H9 (cell line): ENCODE measurements at regions not wholly inside any gene's neighbourhood (a gene's known extent, or its start where the extent isn't known, plus 50 kb on each side); places are given as distances from the start of the nearest gene placed in this dataset.

Source experiments
- DNase-seq: peaks from one replicate; pipeline ENCODE4 v3.0.0-alpha.2; 2017
- H2AFZ ChIP-seq: one replicate; pipeline ENCODE4 v1.6.1; 2013; ENCODE audit warnings: mild to moderate bottlenecking, low read length, control low read depth, moderate library complexity
- H2AK5ac ChIP-seq: 2 replicates; pipeline ENCODE4 v1.6.1; 2013; ENCODE audit warnings: low read length, control low read depth, mixed read lengths; ENCODE audit not compliant: insufficient read length
- H2BK120ac ChIP-seq: one replicate; pipeline ENCODE4 v1.6.1; 2013; ENCODE audit warnings: low read depth, mild to moderate bottlenecking, low read length, control low read depth, inconsistent platforms; ENCODE audit not compliant: poor library complexity, severe bottlenecking
- H2BK12ac ChIP-seq: 2 replicates; pipeline ENCODE4 v1.6.1; 2013; ENCODE audit warnings: low read length, control low read depth, mixed read lengths, low read depth; ENCODE audit not compliant: insufficient read length
- H2BK15ac ChIP-seq: 2 replicates; pipeline ENCODE4 v1.6.1; 2013; ENCODE audit warnings: low read depth, low read length, control low read depth
- H2BK20ac ChIP-seq: one replicate; pipeline ENCODE4 v1.6.1; 2013; ENCODE audit warnings: low read depth, mild to moderate bottlenecking, low read length, control low read depth, inconsistent platforms; ENCODE audit not compliant: poor library complexity, severe bottlenecking
- H2BK5ac ChIP-seq: 2 replicates; pipeline ENCODE4 v1.6.1; 2013; ENCODE audit warnings: low read length, control low read depth, mixed read lengths; ENCODE audit not compliant: insufficient read length
- H3K14ac ChIP-seq: 2 replicates; pipeline ENCODE4 v1.6.1; 2013; ENCODE audit warnings: low read length, control low read depth; ENCODE audit not compliant: insufficient read depth
- H3K18ac ChIP-seq: 2 replicates; pipeline ENCODE4 v1.6.1; 2013; ENCODE audit warnings: low read depth, mild to moderate bottlenecking, mixed read lengths, low read length, control low read depth; ENCODE audit not compliant: insufficient read length
- H3K23ac ChIP-seq: 2 replicates; pipeline ENCODE4 v1.6.1; 2013; ENCODE audit warnings: low read length, control low read depth, mixed read lengths, low read depth; ENCODE audit not compliant: insufficient read length
- H3K23me2 ChIP-seq: 2 replicates; pipeline ENCODE4 v1.6.1; 2013; ENCODE audit warnings: low read depth, mild to moderate bottlenecking, mixed read lengths, low read length, control low read depth; ENCODE audit not compliant: insufficient read length, poor library complexity, severe bottlenecking
- H3K27ac ChIP-seq: 2 replicates; pipeline ENCODE4 v1.5.1; 2013; ENCODE audit warnings: low read length, control low read depth, mixed read lengths, low read depth; ENCODE audit not compliant: insufficient read length
- H3K27me3 ChIP-seq: 2 replicates; pipeline ENCODE4 v1.6.1; 2013; ENCODE audit warnings: low read length, control low read depth, inconsistent platforms; ENCODE audit not compliant: insufficient read depth
- H3K4ac ChIP-seq: 2 replicates; pipeline ENCODE4 v1.6.1; 2013; ENCODE audit warnings: low read depth, mild to moderate bottlenecking, control low read depth, inconsistent platforms, low read length, moderate library complexity
- H3K4me1 ChIP-seq: 2 replicates; pipeline ENCODE4 v1.6.1; 2013; ENCODE audit warnings: low read length, control low read depth, inconsistent platforms; ENCODE audit not compliant: insufficient read depth
- H3K4me2 ChIP-seq: 2 replicates; pipeline ENCODE4 v1.6.1; 2013; ENCODE audit warnings: low read length, control low read depth, mixed read lengths; ENCODE audit not compliant: insufficient read length, insufficient read depth
- H3K56ac ChIP-seq: 2 replicates; pipeline ENCODE4 v1.6.1; 2013; ENCODE audit warnings: low read depth, mild to moderate bottlenecking, mixed read lengths, low read length, control low read depth; ENCODE audit not compliant: insufficient read length
- H3K79me1 ChIP-seq: 2 replicates; pipeline ENCODE4 v1.6.1; 2013; ENCODE audit warnings: low read depth, mild to moderate bottlenecking, moderate library complexity, low read length, control low read depth, inconsistent platforms; ENCODE audit not compliant: insufficient read depth, poor library complexity, severe bottlenecking
- H3K79me2 ChIP-seq: 2 replicates; pipeline ENCODE4 v1.6.1; 2013; ENCODE audit warnings: low read length, control low read depth, inconsistent platforms; ENCODE audit not compliant: insufficient read depth
- H3K9ac ChIP-seq: 2 replicates; pipeline ENCODE4 v1.6.1; 2013; ENCODE audit warnings: low read length, control low read depth, mixed read lengths; ENCODE audit not compliant: insufficient read length; ENCODE audit errors: extremely low read depth
- H3K9me3 ChIP-seq: one replicate; pipeline ENCODE4 v1.6.1; 2013; ENCODE audit warnings: low read depth, low read length, inconsistent platforms; ENCODE audit not compliant: control insufficient read depth
- H3T11ph ChIP-seq: one replicate; pipeline ENCODE4 v1.6.1; 2013; ENCODE audit warnings: mild to moderate bottlenecking, low read length, control low read depth, inconsistent platforms
- H4K20me1 ChIP-seq: one replicate; pipeline ENCODE4 v1.6.1; 2013; ENCODE audit not compliant: control insufficient read depth, insufficient read length, insufficient read depth
- H4K5ac ChIP-seq: 2 replicates; pipeline ENCODE4 v1.6.1; 2013; ENCODE audit warnings: low read depth, mild to moderate bottlenecking, mixed read lengths, low read length, control low read depth; ENCODE audit not compliant: insufficient read length
- H4K8ac ChIP-seq: replicated peaks from 2 replicates; pipeline ENCODE4 v1.6.1; 2013; ENCODE audit warnings: low read length, control low read depth, mixed read lengths, low read depth; ENCODE audit not compliant: insufficient read length
- H4K91ac ChIP-seq: 2 replicates; pipeline ENCODE4 v1.6.1; 2013; ENCODE audit warnings: low read depth, mild to moderate bottlenecking, moderate library complexity, mixed read lengths, low read length, control low read depth; ENCODE audit not compliant: insufficient read length
- H3K27ac Mint-ChIP-seq, 3 experiments: 2 replicates in 2 of 3; 3 replicates in 1 of 3; pipeline ENCODE4 v1.8.0; 2020 to 2021; ENCODE audit warnings: mixed read lengths in 3 of 3, mild to moderate bottlenecking in 1 of 3, moderate library complexity in 1 of 3
- H3K27me3 Mint-ChIP-seq: 2 replicates; pipeline ENCODE4 v1.8.0; 2021; ENCODE audit warnings: low read depth, mild to moderate bottlenecking, moderate library complexity, mixed read lengths
- H3K36me3 Mint-ChIP-seq, 3 experiments: 2 replicates in 2 of 3; 3 replicates in 1 of 3; pipeline ENCODE4 v1.8.0; 2020 to 2021; ENCODE audit warnings: low read depth in 3 of 3, mixed read lengths in 3 of 3; ENCODE audit not compliant: insufficient read depth in 1 of 3
- H3K4me1 Mint-ChIP-seq, 2 experiments: 2 replicates each; pipeline ENCODE4 v1.8.0; 2020; ENCODE audit warnings: mixed read lengths in 2 of 2
- H3K4me3 Mint-ChIP-seq, 2 experiments: 2 replicates in 1 of 2; 3 replicates in 1 of 2; pipeline ENCODE4 v1.8.0; 2020 to 2021; ENCODE audit warnings: mild to moderate bottlenecking in 2 of 2, mixed read lengths in 2 of 2, moderate library complexity in 1 of 2
- H3K9me3 Mint-ChIP-seq, 2 experiments: 2 replicates in 1 of 2; 3 replicates in 1 of 2; pipeline ENCODE4 v1.8.0; 2020; ENCODE audit warnings: mild to moderate bottlenecking in 2 of 2, mixed read lengths in 2 of 2, moderate library complexity in 1 of 2
- WGBS: extraction: QIAGEN DNeasy Blood & Tissue Kit; methylation state at CpG from one replicate; pipeline ENCODE4 v1.1.7; 2013; ENCODE audit warnings: missing lambda C conversion rate, low lambda C conversion rate, mixed read lengths; ENCODE audit not compliant: insufficient read length; ENCODE audit errors: extremely low coverage; 5-methylcytosine and 5-hydroxymethylcytosine counted together
- TF ChIP-seq, protein P1 (sequence below): fragments of 200-600 bp; sonication (generic); conservative IDR thresholded peaks from 3 replicates; pipeline ENCODE4 v1.8.0; 2021; ENCODE audit warnings: antibody characterized with exemption, mild to moderate bottlenecking

DNA sequence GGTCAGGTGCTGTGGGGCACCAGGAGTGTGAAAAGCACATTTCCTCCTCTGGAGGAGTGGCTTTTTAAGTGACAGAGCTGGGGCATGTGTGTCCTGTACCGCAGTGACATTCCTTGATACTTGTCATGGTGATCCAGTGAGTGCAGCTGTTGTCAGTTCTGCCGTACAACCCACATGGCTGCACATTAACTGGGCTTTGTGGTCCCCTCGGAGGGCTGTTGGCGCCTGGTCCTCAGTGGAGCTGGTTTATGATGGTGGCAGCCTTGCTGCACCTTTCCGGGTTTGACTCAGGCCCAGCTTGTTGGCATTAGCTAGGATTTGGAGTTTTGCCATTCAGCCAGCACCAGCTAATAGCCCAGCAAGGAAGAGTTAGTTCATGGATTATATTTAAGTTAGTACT, 77.0 kb downstream of the SLC25A47 start:
- H3K27me3 Mint-ChIP-seq: no peaks in the 10 kb centered on the region
- WGBS: no CpG with 5 or more reads among the region's 5 CpGs
- H3K4me3 Mint-ChIP-seq: no peak overlapping the region

More for the DNA sequence above, 77.0 kb downstream of the SLC25A47 start:
- Histone ChIP-seq H3K18ac (no peak overlapping the region), H3K79me1 (no peaks in the 10 kb centered on the region), H2AK5ac (no peak overlapping the region), H2AFZ (no peak overlapping the region), H3K56ac (no peak overlapping the region), H3K79me2 (no peaks in the 10 kb centered on the region), H3K4me1 (peaks cover 10% of the 10 kb centered on the region), H3K27me3 (no peaks in the 10 kb centered on the region), H2BK120ac (no peak overlapping the region), H3K14ac (no peak overlapping the region), H3K27ac (no peak overlapping the region), H4K5ac (no peak overlapping the region), H3K23me2 (no peaks in the 10 kb centered on the region), H2BK15ac (no peak overlapping the region), H4K20me1 (no peaks in the 10 kb centered on the region), H3T11ph (no peak overlapping the region), H3K4ac (no peak overlapping the region), H4K8ac (no peak overlapping the region), H3K9ac (no peak overlapping the region), H2BK12ac (no peak overlapping the region), H2BK20ac (no peak overlapping the region), H3K4me2 (no peak overlapping the region), H2BK5ac (no peak overlapping the region), H3K9me3 (no peaks in the 10 kb centered on the region), H4K91ac (no peak overlapping the region), H3K23ac (no peak overlapping the region)
- Mint-ChIP-seq H3K9me3 (no peaks in the 10 kb centered on the region), H3K4me1 (peaks cover 37 to 62% of the 10 kb centered on the region in 2 experiments), H3K36me3 (peaks cover 0 to 4% (median 0%) of the 10 kb centered on the region in 3 experiments; a peak in 3 of 7 replicates), H3K27ac (no peak overlapping the region)
- DNase-seq: no peak
- TF ChIP-seq, protein P1, sequence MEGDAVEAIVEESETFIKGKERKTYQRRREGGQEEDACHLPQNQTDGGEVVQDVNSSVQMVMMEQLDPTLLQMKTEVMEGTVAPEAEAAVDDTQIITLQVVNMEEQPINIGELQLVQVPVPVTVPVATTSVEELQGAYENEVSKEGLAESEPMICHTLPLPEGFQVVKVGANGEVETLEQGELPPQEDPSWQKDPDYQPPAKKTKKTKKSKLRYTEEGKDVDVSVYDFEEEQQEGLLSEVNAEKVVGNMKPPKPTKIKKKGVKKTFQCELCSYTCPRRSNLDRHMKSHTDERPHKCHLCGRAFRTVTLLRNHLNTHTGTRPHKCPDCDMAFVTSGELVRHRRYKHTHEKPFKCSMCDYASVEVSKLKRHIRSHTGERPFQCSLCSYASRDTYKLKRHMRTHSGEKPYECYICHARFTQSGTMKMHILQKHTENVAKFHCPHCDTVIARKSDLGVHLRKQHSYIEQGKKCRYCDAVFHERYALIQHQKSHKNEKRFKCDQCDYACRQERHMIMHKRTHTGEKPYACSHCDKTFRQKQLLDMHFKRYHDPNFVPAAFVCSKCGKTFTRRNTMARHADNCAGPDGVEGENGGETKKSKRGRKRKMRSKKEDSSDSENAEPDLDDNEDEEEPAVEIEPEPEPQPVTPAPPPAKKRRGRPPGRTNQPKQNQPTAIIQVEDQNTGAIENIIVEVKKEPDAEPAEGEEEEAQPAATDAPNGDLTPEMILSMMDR: no peak
